HUDEP-2 (cell line): ENCODE measurements at regions not wholly inside any gene's neighbourhood (a gene's known extent, or its start where the extent isn't known, plus 50 kb on each side); places are given as distances from the start of the nearest gene placed in this dataset.

Experiments used
- DNase-seq, 76 experiments: peaks; one replicate each; lab custom pipeline; 2025; ENCODE audit not compliant: unreplicated experiment in 76 of 76; lab: John Stamatoyannopoulos, UW

DNA sequence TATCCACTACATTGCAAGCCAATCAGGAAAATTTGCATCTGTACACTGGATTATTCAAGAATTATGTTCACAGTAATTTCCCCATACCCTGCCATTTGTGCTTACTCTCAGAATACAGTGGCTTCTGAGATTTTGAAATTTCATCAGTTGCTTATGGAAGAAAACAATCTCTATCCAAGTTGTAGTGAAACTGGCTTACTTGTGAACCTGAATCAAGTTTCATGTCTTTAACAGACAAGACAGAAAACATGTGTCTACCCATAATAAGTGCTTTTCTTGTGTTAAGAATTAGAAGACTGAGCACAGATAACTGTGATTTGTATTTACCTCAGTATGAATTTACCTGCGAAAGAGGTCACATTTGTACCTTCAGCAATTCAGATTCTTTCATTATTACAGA is 672.7 kb upstream of the ADGRL2 start:
- no peak for DNase-seq

DNA sequence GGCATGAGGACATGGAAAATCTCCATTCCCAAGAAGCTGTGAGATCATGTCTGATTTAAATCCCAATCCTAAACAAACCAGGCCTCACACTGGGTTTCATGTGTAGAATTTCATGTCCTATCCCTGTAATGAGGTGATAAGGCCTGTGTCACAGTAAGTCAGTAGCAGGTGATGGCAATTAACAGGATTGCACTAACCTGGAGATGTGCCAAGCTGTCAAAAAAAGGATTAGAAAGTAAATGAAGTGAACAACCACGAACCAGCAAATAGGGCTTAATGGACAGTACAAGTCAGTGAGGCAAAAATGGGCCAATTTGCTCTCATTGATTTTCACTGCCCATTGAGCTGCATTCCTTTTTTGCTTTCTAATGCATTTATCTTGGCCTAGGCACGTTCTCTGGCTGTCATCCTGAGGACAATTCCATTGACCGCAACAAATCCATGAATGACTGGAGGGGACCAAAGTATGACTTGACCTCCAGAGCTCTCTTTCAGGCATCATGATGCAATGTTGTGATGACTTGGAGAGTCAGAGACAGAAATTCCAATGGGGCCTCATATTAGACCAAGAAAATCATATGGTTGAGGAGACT is 673.6 kb upstream of the ADGRL2 start:
- DNase-seq = no peak

DNA sequence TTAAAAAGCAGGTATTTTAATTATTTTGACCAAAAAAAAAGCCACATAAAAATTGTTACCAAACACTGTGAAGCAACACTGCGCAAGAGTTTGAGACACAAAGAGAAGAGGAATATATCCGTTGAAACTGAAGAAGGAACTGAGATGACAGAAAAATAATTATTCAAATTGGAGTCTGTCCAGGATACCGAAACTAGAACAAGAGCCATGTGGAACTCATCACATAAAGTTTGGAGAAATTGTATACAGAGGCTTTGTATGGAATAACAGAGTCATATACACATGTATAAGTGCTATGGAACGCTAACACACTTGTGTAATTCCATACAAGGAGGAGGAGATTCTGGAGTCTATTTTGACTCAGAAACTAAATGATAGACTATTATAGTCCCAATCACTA is 675.1 kb upstream of the ADGRL2 start:
- DNase-seq = no peak

DNA sequence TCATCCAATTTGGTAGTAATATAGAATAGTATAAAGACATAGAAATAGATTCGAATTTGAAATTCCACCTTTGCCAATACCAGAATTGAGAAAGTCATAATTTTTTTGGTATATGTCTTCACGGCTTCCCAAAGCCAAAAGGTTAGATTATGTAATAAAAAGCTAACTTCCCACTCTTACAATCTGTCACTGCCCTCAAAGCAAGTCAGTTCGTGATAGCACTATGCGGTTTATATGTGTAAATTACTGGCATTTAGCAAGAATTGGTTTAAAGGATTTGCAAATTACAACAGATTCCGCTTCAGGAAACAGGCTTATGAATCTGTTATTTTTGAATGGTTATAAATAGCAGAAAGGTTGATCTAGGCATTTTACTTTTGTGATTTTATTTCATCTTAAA is 679.4 kb upstream of the ADGRL2 start:
- no peak for DNase-seq

DNA sequence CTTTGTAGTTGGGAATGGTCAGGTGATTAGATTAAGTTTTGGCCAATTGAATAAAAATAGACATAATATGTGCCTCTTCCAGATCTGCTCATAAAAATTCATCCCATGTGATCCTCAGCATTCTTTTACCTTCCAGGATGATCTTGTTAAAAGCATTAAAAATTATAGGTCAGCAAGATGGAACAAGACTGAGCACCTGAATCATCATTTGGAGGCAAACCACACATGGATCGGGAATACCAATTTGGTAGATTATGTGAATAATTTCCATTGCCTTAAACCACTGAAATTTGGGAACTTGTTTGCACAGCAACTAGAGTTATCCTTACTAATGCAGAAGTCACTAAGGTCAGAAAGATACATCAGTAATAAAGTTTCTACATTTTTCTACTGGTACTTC is 681.4 kb upstream of the ADGRL2 start:
- DNase-seq = no peak

DNA sequence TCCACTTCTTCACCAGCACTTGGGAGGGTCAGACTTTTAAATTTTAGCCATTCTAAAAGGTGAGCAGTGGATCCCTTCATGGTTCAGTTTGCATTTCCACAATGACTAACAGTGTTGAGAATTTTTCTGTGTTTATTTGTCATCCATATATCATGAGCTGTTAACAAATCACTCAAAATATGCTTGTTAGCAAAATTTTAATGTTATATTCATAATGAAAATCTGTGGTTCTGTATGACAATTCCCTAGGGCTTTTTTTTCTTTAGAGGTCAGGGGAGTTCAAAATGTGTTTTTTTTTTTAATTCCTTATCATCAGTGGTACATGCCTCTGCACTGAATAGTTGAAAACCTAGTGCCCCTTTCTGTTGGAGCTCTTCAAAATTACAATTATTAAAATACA is 682.2 kb upstream of the ADGRL2 start:
- no peak for DNase-seq

DNA sequence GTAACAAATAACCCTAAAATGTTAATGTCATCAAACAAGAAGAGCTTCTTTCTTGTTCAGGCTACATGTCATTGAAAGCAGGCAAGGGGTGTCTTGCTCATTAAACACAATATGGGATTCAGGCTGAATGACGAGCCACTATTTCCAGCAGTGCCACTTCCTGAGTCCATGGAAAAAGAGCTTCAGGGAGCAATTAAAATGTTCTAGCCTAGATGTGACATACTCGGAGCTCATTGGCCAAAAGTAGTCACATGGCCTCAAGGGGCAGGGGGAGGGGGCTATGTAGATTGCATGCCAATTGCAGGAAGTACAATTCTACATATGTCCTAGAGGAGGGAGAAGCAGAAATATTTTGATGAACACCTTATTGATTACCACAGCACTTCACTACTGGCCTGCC is 685.3 kb upstream of the ADGRL2 start:
- DNase-seq = no peak

DNA sequence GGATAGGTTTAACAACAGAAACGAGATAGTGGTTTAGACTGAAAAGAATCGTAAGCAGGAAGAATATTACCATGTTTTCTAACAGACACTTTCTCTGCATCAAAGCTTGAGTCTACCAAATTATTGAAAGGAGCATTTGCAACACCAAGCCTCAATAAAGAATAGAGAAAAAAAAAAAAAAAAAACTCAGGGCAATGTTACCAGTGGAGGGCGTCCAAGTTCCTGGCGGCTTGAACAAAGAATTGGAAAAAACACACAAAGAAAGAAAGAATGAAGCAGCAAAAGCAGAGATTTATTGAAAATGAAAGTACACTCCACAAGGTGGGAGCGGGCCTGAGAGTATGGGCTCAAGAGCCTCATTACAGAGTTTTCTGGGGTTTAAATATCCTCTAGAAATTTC is 686.5 kb upstream of the ADGRL2 start:
- DNase-seq = no peak

DNA sequence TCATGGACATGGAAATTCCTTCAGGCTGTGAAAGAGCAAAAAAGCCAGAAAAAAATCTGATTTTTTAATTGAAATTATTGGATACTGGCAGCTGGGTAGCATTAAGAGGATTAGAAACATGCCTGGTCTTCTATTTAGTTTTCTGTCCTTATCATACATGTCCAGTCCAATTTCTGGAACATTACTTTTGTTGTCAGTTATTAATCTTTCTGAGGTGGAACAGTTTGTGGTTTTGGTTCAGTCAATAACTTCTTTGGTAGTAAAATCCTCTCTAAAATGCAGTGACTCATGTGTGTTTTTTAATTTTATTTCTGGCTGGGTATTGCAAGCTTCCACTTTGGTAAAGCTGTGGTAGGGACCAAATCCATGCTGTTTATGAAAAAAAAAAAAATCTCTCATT is 687.0 kb upstream of the ADGRL2 start:
- DNase-seq = no peak

DNA sequence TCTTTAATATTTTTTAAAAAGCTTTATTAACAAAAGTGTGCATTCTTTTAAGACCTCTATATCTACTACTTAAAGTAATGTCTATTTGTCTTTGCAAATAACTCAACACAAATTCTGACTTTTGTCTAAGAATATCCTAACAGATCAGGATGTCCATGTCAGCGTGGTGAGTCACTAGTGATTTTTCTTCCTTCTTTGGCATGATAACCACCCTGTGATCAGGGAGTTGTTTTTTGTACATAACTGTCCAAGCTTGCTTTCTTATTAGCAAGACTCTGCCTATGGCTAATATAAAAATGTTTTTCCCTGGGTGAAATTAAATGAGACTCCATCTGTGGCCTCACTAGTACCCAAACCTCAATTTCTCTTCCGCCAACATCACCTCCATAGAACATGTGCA is 688.9 kb upstream of the ADGRL2 start:
- no peak for DNase-seq

DNA sequence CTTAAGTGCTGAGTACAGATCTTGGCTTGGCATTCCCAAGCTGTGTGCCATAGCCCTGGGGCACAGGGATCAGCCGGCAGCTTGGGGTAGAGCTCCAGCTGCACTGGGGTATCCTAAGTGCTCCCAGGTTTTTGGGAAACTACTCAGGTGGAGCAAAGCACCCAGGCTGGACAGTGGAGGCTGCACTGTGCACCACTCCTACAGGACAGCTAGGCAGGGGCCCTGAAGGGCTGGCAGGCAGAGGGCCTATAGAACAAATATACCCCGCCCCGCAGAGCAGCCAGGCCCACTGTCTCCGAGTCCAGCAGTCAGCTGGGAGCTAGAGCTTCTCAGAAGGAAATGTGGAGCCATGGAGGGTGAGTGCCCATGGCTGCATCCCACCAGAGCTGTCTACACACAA is 691.7 kb upstream of the ADGRL2 start:
- DNase-seq = no peak

DNA sequence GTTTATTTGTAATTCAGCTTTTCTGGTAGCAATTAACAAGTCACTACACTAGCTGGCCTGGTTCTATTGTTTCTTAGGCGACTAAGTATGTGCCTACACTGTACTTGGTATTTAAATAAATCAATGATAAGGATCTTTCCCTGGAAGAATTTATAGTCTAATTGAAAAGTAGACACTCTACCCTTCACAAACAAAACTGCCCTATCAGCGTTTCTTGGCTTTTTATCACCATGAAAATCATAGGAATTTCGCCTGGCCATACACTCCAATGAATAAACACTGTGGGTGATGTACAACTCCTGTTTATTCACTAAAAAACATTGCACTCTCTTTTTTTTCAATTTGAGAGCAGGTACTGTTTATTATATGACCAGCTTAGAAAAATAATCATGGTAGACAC is 702.9 kb upstream of the ADGRL2 start:
- no peak for DNase-seq

DNA sequence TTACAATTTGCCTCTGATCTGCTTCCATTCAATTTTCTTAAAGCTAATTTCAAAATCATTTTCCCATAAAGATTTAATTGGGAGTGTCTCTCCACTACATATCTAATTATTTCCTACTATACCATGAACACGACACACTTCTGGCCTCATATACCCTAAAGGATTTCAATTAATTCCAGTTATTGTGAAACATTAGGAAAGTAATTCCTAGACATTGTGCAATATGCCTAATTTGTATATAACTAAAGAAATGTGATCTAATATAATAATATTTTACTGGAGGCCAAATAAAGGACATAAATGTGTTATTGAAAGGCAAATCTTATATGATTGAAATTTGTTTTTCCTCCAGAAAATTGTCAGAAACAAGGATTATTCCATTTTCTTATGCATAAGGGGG is 727.2 kb upstream of the ADGRL2 start:
- DNase-seq = no peak

DNA sequence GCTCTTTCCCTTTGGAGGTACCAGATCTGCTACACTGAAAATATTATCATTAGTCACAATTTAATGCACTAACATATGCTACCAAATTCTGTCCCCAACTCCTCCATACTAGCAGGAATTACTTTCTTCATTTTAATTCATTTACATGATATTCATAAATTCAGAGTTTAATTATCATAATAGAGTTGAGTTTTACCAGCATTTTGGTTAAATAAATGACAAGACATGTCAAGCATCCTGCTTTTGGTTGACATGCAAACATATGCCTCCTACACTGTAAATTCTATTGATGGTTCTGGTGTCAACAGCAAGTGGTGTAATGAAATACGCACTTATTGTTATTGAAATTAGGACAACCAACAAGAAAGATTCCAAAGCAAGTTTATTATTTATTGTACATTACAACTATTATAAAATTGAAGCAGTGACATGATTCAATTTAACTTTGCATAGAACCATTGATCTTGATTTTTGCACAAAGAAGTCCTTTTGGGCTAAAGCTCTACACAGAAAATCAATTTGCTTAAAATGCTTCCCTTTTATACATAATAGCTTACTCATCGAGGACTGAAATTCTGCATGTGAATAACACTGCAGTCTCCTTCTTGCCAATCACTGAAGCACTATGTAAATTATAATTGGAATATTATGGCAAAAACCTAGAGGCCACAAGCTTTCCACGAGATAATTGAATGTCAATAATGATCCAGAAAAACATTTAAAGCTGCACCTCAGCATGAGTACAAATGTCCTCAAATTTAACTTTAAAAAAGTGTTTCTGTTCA is 728.6 kb upstream of the ADGRL2 start:
- no peak for DNase-seq

DNA sequence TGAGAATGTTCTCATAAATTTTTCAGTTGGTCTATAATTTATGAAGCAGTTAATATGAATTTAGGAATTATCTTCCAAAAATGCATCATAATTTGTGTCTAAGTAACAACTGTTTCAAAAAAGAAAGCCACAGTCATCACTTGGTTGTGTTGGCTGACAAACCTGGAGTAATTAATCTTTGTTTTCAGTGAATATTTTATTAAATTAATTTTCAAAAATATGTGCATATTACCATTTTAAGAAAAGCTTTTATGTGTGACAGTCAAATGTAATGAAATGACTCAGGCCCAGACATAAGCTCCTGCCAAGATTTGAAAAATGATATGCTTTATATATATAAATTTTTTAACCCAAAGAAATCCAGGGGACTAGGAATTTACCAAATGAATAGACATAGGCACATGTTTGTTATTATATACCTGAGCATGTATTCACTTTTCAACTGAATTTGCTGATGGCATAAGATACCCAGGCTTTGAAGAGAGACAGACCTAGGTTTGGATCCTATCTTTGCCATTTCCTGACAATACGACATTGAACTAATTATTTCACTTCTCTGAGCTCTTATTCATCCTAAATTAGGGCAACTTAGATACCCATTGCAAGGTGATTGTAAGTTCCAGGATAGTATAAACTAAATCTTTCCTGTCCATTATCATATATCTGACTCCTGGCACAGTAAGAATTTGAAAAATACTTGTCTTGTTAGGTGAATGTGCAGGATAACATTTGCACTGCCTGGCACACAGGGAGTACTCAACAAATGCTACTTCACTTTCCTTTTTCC is 729.5 kb upstream of the ADGRL2 start:
- no peak for DNase-seq

DNA sequence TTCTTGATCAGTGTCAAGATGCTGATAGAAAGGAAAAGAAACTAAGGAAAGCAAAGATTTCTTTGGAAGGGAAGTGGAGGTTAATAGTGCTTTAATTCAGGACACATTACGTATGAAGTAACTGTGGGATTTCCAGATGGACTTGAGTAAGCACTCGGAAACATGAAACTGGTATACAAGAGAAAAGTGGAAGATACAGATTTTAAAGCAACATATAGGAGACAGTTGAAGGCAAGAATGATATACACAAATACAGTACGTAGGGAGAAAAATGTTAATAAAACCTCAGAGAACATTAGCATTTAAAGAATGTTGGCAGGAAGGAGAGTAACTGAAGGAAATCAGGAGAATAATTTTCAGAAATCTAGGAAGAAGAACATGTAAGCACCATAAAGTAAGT is 730.9 kb upstream of the ADGRL2 start:
- no peak for DNase-seq

DNA sequence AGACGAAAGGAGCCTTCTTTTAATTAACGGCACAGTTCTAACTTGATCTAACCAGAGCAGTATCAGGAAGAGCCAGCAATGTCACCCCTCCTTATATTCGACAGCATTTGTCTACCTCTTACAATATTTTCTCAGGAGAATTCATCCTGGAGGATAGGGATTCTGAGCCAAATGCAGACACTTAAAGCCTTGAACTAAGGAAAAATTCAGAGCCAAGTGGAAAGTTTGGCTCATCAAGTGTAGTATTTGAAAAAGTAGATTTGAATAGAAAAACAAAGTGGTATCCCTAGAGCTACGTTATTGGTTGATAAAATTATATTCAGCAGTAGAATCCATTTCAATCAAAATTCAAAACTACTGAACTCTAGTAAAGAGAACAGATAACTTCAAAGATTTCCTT is 732.0 kb upstream of the ADGRL2 start:
- DNase-seq = no peak

DNA sequence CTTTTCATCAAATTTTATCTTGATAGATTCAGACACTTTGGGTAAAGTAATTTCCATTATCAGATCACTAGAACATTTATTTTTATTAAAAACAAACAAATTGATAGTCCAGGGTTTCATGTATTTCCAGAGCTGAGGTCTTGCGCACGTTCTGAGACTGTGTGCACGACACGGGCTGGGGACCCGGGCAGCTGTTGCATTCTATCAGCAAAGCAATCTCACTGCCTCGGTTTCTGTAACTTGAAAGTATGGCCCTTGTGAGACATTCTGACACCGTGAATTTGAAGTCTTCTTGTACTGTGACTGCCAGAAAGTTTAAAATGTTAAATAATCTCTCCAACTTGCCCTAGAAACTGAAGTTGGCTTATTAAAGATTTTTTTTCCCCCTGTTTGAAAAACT is 746.9 kb upstream of the ADGRL2 start:
- no peak for DNase-seq

DNA sequence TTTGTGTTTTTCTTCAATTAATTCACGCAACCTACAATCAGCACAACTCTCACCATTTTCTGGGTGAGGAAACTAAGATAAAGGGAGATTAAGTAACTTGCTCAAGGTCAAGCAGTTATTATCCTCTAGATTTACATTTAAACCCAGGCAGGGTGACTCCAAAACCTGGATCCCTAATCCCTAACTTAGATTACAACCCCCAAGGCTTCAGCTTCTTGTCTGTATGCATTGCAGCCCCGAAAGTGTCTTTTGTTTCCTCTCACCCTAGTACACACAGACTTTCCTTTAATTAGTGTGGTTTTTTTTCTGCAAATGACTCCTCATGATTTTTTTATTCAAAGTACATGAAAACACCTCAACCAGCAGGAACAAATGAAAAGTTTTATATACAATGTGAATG is 748.6 kb upstream of the ADGRL2 start:
- no peak for DNase-seq

DNA sequence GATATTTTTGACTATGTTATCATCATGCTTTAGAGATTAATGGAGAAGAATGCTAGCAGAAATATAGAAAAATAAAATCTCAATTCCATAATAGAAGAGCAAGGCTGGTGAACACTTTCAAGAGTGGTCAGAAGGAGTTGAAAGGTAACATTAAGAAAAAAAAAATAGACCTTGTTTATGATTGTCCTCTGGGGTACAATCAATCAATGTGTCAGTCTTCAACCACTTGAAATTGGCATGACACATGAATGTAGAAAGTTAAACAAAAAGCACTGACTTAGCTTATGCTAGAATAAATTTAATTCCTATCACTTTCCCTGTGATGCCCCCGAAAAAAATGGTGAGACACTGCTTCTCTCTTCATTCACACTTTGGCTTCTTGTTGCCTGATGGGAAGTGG is 750.3 kb upstream of the ADGRL2 start:
- DNase-seq = no peak

DNA sequence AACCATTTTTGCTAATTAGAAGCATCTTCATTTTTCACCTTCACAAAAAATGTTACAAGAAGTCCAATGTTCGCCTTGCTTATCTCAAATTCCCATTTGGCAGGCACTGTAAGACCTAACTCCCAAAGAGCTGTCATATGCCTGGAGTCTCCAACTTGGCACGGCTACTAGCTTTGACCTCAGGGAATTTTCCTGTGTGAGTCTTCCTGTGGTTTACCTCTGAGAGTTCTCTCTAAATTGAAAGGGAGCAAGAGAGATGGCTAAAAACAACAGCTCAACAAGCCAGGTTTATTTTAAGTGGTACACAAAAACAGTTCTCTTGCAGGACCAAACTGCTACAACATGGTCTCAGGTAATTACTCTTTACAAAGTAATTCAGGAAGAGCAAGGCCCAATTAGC is 756.0 kb upstream of the ADGRL2 start:
- DNase-seq = no peak

DNA sequence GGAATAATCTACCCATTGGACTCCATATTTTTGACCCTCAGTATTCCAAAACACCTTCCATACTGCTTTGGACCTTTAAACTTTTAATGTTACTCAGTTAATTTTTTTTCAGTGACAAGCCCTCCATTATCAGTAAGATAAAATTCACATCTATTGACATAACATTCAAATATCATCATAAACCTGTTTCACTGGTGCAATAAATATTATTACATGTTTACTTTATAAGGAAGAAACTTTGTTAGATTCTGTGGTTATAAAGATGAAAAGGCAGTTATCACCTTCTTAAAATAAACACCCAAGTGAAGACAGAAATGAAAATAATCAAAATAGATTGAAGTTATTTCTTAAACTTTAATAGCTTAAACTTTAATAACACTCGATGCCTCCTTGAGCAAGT is 758.5 kb upstream of the ADGRL2 start:
- DNase-seq = no peak
